NCI-H187 (cell line): ENCODE measurements at regions not wholly inside any gene's neighbourhood (a gene's known extent, or its start where the extent isn't known, plus 50 kb on each side); places are given as distances from the start of the nearest gene placed in this dataset.

ENCODE experiments used
- DNase-seq, 2 experiments: peaks; one replicate each; lab custom pipeline; 2025; lab: John Stamatoyannopoulos, UW

GRCh38 chr13:33372251-33372919, 86.8 kb upstream of the STARD13 start:
- no peak for DNase-seq

DNA sequence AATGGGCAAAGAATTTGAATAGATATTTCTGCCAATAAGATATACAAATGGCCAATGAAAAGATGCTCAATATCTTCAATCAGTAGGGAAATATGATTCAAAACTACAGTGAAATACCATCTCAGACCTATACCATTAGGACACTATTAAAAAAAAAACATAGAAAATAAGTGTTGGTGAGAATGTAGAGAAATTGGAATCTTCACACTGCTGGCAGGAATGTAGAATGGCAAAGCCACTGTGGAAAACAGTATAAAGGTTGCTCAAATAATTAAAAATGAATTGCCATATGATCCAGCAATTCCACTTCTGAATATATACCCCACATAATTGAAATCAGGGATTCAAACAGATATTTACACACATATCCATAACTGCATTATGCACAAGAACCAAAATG, 88.1 kb upstream of the STARD13 start:
- DNase-seq = no peak

DNA sequence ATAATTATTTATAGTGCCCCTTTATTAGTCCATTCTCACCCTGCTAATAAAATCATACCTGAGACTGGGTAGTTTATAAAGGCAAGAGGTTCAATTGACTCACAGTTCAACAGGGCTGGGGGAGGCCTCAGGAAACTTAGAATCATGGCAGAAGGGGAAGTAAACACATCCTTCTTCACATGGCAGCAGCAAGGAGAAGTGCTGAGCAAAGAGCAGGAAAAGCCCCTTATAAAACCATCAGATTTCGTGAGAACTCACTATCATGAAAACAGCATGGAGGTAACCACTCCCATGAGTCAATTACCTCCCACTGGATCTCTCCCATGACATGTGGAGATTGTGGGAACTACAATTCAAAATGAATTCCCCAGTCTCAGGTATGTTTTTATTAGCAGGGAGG, 89.9 kb upstream of the STARD13 start:
- no peak for DNase-seq

DNA sequence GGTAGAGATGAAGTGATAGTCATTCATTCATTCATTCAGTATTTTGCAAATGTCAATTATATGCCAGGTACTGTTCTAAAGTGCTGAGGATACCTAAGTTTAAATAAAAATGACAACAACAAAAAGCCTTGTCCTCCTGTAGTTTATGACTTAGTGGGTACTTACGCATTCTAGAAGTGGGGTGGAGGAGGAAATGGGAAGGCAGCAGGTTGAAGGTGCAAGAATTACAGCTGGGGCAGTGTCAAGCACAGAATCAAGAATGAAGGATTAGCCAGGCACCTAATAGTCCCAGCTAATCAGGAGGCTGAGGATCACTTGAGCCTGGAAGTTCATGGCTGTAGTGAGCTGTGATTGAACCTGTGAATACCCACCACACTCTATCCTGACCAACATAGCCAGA, 90.7 kb upstream of the STARD13 start:
- DNase-seq = no peak

DNA sequence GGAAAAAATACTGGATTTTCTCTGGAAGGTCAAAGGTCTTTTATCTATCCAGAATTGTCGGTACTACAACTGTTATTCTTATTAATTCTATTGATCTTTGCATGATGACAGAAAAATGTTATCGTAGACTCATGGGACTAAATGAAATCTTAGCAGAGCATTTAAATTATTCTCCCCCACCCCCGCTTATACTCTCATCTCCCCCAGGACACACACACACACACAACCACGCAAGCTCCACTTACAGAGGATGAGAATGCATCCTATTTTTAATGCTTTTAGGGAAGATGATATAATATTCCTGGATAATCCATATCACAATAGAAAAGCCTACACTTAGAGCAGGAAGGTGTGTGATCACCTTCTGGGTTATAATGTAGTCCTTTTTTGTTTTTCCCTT, 91.9 kb upstream of the STARD13 start:
- no peak for DNase-seq

- DNase-seq = no peak
These were observed 92.3 kb upstream of the STARD13 start for GRCh38 chr13:33377825-33378224.

DNA sequence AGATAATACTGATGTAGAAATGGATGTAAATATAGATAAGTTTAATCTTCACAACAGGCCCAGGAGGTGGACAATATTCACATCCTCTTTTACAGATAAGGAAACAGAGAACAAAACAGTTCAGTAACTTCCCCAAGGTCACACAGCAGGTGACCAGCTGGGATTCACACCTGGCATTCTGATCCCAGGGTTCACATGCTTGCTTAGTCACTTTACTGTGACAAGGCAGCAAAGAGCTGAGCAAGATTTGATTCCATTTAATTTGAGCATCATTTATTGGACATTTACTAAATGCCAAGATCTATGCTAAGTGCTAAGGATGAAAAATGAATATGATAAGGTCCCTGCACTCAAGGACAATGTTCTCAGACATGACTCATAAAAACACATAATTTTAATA, 94.1 kb upstream of the STARD13 start:
- DNase-seq = no peak

DNA sequence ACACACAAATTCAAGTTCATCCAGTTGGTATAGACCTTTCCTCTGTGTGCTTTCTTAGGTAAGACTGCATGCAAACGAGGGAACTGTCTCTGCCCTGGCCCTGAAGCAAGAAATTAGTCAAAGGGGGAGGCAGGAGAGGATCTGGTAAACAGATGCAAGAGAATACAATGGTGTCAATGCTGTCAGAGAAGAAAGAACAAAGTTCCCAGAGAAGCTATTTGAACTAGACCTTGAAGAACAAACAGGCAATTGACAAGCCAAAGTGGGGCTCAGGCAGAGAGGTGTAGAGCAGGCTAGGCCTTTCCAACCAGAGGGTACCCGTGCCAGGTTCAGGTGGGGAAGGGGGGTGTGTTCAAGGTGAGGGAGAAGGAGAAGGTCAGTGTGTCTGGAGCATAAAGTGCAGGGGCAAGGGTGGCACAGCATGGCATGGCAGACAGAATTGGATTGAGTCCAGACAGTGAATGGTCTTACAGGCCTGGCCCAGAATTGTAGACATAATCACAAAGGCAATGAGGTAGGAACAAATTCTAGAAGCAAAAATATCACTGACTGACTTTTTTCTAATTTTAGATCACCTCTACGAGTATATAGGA, 95.0 kb upstream of the STARD13 start:
- no peak for DNase-seq

DNA sequence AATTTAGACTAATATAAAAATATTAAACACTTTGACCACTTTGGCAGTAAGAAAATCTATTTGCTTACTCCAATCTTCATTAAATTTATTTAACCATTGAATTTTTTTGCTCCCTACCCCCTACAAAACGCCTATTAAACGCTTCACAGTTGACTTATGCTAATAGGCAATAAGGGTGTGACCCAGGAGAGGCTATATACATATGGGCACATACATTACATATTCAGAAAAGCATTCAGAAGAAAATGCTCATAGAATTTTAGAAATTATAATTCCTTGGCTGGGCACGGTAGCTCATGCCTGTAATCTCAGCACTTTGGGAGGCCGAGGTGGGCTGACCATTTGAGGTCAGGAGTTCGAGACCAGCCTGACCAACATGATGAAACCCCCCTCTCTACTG, 95.6 kb upstream of the STARD13 start:
- DNase-seq = no peak

DNA sequence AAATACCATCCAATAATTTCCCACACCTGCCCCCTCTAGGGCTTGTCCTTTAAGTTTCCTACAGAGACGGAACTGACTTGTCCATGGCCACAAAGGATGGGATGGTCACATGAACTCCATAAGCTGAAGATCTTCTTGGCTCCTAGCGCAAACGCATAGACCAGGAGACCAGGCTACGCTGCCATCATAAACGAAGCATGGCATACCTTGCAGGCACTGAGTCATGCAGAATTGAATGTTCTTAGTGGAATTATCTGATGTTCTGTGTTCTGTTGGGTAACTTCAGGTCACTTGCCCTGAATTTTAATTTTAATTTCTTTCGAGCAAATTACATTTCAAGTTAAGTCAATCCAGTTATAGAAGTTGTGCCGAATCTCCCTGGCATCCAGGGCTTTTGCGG, 96.4 kb upstream of the STARD13 start:
- DNase-seq = no peak

DNA sequence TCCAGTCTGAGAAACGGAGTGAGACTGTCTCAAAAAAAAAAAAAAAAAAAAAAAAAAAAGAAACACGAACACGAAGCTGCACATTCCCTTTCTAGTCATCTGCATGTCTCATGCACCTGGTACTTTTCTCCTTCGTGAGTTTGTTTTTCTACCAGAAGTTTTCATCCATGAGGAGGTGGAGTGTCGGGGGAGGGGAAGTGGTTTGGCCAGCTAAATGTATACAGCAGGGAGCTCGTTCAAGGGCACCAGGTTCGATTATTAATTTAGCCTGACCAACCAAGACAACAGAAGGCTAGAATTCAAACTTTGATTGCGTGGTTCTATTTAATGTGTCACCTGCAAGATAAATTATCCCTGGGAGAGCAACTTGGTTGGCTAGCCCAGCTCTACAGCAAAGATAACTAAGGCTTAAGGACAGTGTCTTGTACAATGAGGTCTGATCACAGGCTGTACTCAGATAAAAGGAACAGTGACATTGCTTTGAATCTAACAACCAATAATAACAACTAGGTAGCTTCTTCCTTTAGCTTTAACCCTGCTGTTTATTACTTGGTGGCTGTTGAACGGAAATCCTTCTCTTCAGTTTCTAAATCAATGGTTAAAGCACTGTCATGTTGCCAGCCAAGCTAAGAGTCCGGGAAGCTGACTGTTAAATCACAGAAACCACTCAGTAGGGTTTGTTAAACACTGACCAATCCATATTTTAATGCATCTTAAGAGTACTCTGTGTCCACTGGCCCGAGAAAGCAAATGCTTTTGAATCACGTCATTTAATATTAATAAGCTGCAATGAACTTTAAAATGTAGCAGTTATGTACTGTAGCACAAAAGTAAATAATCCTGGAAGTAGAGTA, 98.4 kb upstream of the STARD13 start:
- peak; percentile 42 to 58 for DNase-seq

DNA sequence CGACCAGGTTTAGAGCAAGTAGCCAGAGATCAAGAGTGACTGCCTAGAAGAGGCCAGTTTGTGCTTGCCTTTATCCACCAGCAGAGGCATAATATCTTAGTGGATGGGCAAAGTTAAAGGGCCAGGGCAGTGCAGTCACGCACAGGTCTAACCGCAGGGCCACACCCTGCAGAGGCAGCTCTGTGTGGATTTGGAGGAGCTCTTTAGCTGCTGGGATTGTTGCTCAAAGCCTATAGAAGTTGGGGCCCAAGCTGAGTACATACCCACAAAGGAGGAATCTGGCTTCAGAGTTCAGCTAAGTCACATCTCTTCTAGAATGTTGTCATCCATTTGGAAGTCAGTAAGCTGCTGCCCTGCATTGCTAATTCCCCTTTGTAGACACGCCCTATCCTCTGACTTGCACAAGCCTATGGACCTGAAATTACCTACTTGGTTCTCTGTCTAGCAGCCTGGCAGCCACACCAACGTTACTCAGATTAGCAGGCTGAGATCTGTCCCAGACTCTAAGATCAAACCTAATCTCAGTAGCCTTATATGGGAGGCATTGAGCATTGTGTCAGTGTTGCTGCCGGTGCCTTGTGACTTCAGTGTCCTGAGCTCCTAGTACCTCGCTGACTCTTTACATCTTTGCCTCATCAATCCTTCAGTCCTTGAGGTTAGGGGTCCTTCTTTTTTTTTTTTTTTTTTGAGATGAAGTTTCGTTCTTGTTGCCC, 102.9 kb upstream of the STARD13 start:
- DNase-seq = no peak

- no peak for DNase-seq
These were observed 107.3 kb upstream of the STARD13 start for GRCh38 chr13:33392794-33393405.

- DNase-seq = no peak
These were observed 108.9 kb upstream of the STARD13 start for GRCh38 chr13:33394294-33394932.

DNA sequence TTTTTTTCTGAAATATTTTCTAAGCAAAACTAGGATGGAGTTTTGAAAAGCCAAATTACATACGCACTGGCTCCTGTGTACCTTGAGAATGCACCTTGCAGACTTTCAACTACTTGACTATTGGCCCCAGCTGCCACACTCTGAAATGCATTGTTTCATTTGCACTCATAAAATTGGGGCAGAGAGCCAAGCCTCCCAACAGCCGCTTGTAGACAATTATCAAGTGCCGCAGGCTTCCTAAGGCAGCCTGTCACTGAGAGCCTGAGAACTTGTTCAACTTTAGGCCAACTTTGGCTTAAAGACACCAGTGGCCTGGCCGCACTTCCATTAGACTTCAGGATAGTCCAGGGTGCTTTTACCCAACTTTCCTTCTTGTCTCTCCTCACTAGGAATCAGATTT, 115.7 kb upstream of the STARD13 start:
- DNase-seq = no peak

GRCh38 chr13:33402975-33403374, 117.4 kb upstream of the STARD13 start:
- DNase-seq = no peak

DNA sequence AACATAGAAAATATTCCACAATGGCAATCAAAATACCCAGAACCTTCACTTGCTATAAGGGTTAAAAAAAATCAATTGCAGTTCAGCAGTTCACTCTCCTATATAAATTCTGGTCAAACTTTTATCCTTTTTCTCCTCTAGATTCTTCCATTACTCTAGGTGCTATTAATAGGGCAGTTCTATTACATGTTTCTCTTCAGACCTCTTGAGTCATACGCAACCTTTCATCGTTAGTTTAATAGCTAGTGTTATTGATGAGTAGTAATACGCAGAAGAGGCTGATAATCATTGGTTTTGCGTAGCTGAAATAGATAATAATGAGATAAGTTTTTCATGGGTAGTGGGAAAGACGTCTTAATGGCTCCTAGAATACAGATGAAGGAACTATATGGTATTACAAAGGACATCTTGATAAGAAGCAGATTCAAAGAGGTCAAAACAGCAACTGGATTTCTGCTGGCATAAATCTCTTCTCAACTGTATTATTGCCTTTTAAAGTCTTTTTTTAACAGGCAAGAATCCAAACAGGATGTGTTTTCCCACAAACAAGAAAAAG, 118.3 kb upstream of the STARD13 start:
- DNase-seq = no peak

GRCh38 chr13:33405371-33405770, 119.8 kb upstream of the STARD13 start:
- no peak for DNase-seq

DNA sequence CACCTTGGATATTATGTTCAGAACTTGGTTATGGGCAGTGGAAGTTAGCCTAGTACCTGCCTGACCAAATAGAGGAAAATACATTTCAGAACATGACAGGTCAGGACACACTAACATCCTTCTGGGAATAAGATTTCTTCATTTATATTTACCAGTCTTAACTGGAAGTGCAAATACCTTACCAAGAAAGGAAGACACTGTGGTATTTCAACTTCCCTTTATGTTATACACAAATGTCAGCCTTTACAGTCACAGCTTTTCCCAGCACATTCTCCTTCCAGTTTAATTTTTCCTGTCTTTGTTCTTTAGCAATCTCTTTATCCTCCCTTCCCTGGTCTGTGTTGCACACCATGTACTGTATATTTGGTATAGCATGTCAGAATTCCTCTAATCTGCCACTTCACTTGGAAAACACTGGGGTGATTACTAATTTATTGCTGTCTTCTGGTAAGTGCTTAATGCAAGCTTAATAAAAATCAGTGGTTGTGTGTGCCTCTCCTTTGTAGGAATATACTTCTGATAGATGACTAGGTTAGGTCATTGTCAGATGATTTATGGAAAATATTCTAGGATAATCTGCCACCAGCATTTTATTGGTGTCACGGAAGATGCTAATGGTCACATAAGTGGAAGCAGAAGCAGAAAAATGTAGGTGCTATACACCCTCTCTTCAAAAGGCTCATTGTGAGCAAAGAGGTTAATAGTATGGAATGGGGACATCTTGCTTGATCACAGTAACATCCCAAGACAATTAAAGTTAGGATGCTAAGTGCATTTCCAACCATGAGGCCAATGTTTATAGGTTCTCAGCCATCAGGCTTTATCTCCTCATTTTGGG, 124.3 kb upstream of the STARD13 start:
- DNase-seq = no peak

- no peak for DNase-seq
These were observed 125.1 kb upstream of the STARD13 start for GRCh38 chr13:33410619-33411018.
